Neuronal stem cell (in vitro differentiated cells): ENCODE measurements at regions not wholly inside any gene's neighbourhood (a gene's known extent, or its start where the extent isn't known, plus 50 kb on each side); places are given as distances from the start of the nearest gene placed in this dataset.
"Not testable (repeated sequence)": the region's sequence is repeated elsewhere in the genome, so short reads cannot be mapped to it uniquely, and the experiment has no call there.

Experiments used
- DNase-seq: peaks from one replicate; pipeline ENCODE4 v3.0.0-alpha.2; 2013; ENCODE audit warnings: low spot score
- H2AFZ ChIP-seq: one replicate; pipeline ENCODE4 v1.6.1; 2013; ENCODE audit warnings: mild to moderate bottlenecking, low read length, inconsistent platforms
- H2AK5ac ChIP-seq: 2 replicates; pipeline ENCODE4 v1.6.1; 2013; ENCODE audit warnings: low read depth, mild to moderate bottlenecking, inconsistent platforms, low read length, moderate library complexity, mixed read lengths
- H2BK120ac ChIP-seq: 2 replicates; pipeline ENCODE4 v1.6.1; 2013; ENCODE audit warnings: low read depth, mild to moderate bottlenecking, inconsistent platforms, low read length, moderate library complexity, mixed read lengths
- H2BK12ac ChIP-seq: one replicate; pipeline ENCODE4 v1.6.1; 2013; ENCODE audit warnings: low read length, inconsistent platforms
- H2BK15ac ChIP-seq: 2 replicates; pipeline ENCODE4 v1.6.1; 2013; ENCODE audit warnings: mild to moderate bottlenecking, low read length, inconsistent platforms, mixed read lengths
- H2BK5ac ChIP-seq: one replicate; pipeline ENCODE4 v1.6.1; 2013; ENCODE audit warnings: inconsistent platforms, mild to moderate bottlenecking, low read length, moderate library complexity
- H3K14ac ChIP-seq: one replicate; pipeline ENCODE4 v1.6.1; 2013; ENCODE audit warnings: low read length, inconsistent platforms
- H3K18ac ChIP-seq: 2 replicates; pipeline ENCODE4 v1.6.1; 2013; ENCODE audit warnings: low read length, inconsistent platforms
- H3K23ac ChIP-seq: 2 replicates; pipeline ENCODE4 v1.6.1; 2013; ENCODE audit warnings: low read depth, mild to moderate bottlenecking, mixed read lengths, low read length, inconsistent platforms; ENCODE audit not compliant: poor library complexity
- H3K27ac ChIP-seq: replicated peaks from 3 replicates; pipeline ENCODE4 v1.5.1; 2013; ENCODE audit warnings: low read length, inconsistent platforms
- H3K27me3 ChIP-seq, 3 experiments: 2 replicates each; pipeline ENCODE4 v1.6.1; 2013; ENCODE audit warnings: low read length in 3 of 3, mild to moderate bottlenecking in 2 of 3, inconsistent platforms in 1 of 3, low read depth in 1 of 3, mixed read lengths in 1 of 3, moderate library complexity in 1 of 3; ENCODE audit not compliant: control insufficient read depth in 3 of 3, insufficient read depth in 3 of 3
- H3K36me3 ChIP-seq, 2 donors: replicated peaks in 1 of 2; 2 replicates each; pipeline ENCODE4 v1.6.1; 2013; ENCODE audit warnings: low read length in 2 of 2; ENCODE audit not compliant: control insufficient read depth in 2 of 2, insufficient read depth in 2 of 2
- H3K4ac ChIP-seq: 2 replicates; pipeline ENCODE4 v1.6.1; 2013; ENCODE audit warnings: inconsistent platforms, mild to moderate bottlenecking, low read length, moderate library complexity
- H3K4me1 ChIP-seq, 2 donors: 1 replicate in 1 of 2; 2 replicates in 1 of 2; pipeline ENCODE4 v1.6.1; 2013; ENCODE audit warnings: low read length in 2 of 2, low read depth in 1 of 2; ENCODE audit not compliant: control insufficient read depth in 2 of 2, insufficient read depth in 1 of 2
- H3K4me2 ChIP-seq: one replicate; pipeline ENCODE4 v1.6.1; 2013; ENCODE audit warnings: mild to moderate bottlenecking, low read length, inconsistent platforms; ENCODE audit not compliant: insufficient read depth, poor library complexity, severe bottlenecking
- H3K4me3 ChIP-seq, 2 donors: 2 replicates each; pipeline ENCODE4 v1.5.1; 2013; ENCODE audit warnings: low read length in 2 of 2, mild to moderate bottlenecking in 2 of 2, inconsistent platforms in 1 of 2, moderate library complexity in 1 of 2
- H3K79me1 ChIP-seq: one replicate; pipeline ENCODE4 v1.6.1; 2013; ENCODE audit warnings: low read depth, mild to moderate bottlenecking, inconsistent platforms, low read length, moderate library complexity
- H3K9ac ChIP-seq: one replicate; pipeline ENCODE4 v1.6.1; 2013; ENCODE audit warnings: mild to moderate bottlenecking, low read depth, low read length, inconsistent platforms; ENCODE audit not compliant: poor library complexity
- H3K9me3 ChIP-seq, 2 donors: replicated peaks in 1 of 2; 2 replicates each; pipeline versions ENCODE3 to v1.6.1; 2013; ENCODE audit warnings: low read length in 2 of 2, mild to moderate bottlenecking in 2 of 2, inconsistent platforms in 1 of 2, low read depth in 1 of 2, mixed read lengths in 1 of 2, moderate library complexity in 1 of 2; ENCODE audit not compliant: control insufficient read depth in 2 of 2, insufficient read depth in 1 of 2
- H4K8ac ChIP-seq: one replicate; pipeline ENCODE4 v1.6.1; 2013; ENCODE audit warnings: low read depth, mild to moderate bottlenecking, inconsistent platforms, low read length, moderate library complexity
- H4K91ac ChIP-seq: one replicate; pipeline ENCODE4 v1.6.1; 2013; ENCODE audit warnings: low read length, low read depth, mild to moderate bottlenecking, inconsistent platforms; ENCODE audit not compliant: poor library complexity
- WGBS, 2 donors: extraction: QIAGEN DNeasy Blood & Tissue Kit; methylation state at CpG; one replicate each; pipeline ENCODE4 v1.1.7; 2013; ENCODE audit warnings: missing lambda C conversion rate in 2 of 2, mixed read lengths in 1 of 2; ENCODE audit not compliant: insufficient read length in 2 of 2, insufficient replicate concordance in 1 of 2; ENCODE audit errors: extremely low coverage in 2 of 2; 5-methylcytosine and 5-hydroxymethylcytosine counted together

DNA sequence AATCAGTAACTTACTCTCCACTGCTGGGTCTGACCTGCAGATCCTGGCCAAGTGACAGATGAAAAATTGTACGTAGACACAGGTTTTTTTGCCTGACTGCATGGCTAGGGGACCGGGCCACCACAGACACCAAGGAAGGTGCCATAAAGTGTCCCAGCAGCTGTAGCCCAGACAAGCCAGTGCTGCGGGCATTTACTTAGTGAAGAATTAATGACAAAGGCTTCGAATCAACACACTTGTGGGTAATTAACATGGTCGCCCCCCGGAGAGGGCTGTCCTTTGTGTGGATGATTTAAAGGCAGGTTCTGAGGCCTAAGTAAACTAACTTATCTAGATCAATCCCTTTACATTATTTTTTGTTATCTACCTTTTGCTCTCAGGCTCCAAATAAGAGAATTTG is 1709.1 kb upstream of the LRRTM1 start:
- Histone ChIP-seq H3K23ac (peak overlapping the region; percentile 65), H2BK15ac (no peak overlapping the region), H3K4me3 (no peak overlapping the region), H3K4ac (no peak overlapping the region), H2BK5ac (no peak overlapping the region), H4K8ac (no peak overlapping the region), H2BK12ac (no peak overlapping the region), H3K27me3 (no peaks in the 10 kb centered on the region), H2BK120ac (no peak overlapping the region), H3K9me3 (no peaks in the 10 kb centered on the region), H3K79me1 (no peaks in the 10 kb centered on the region), H2AFZ (no peak overlapping the region), H3K14ac (no peak overlapping the region), H3K18ac (no peak overlapping the region), H3K36me3 (no peaks in the 10 kb centered on the region), H3K4me1 (peaks cover 0 to 2% of the 10 kb centered on the region in 2 donors), H4K91ac (no peak overlapping the region), H3K9ac (no peak overlapping the region), H3K27ac (no peak overlapping the region), H2AK5ac (no peak overlapping the region), H3K4me2 (no peak overlapping the region)
- DNase-seq = peak; percentile 2
- no CpG with 5 or more reads among the region's 6 CpGs for WGBS, 2 donors

DNA sequence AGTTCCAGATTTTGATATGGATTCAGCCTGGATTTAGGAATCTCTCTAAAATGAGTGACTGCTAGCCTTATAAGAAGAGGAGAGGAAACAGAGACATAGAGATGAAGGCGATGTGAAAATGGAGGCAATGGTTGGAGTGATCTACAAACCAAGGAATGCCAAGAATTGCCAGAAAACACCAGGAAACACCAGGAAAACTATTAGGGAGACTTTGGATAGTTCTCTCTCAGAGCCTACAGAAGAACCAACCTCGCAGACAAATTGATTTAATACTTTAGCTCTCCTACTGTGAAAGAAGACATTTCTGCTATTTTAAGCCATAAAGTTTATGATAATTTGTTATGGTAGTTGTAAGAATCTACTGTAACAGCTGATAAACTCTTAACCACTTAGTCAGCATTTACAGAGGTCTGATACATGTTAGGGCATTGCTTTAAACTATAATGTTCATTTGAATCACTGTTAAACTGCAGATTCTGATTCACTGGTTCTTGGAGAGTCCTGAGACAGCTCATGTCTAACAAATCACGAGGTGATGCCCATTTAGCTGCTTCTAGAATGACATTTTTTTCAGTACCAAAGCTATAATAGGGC is 1702.6 kb upstream of the LRRTM1 start:
- WGBS, 2 donors = no CpG with 5 or more reads among the region's 3 CpGs
- H3K36me3 ChIP-seq = no peaks in the 10 kb centered on the region
- no peak overlapping the region for H3K9ac ChIP-seq
- no peak overlapping the region for H3K4me2 ChIP-seq
- no peaks in the 10 kb centered on the region for H3K27me3 ChIP-seq
- no peak overlapping the region for H4K91ac ChIP-seq
- no peak overlapping the region for H2BK12ac ChIP-seq
- H2BK5ac ChIP-seq = no peak overlapping the region
- no peak overlapping the region for H3K23ac ChIP-seq
- no peak overlapping the region for H3K18ac ChIP-seq
- H2AFZ ChIP-seq = no peak overlapping the region
- no peak overlapping the region for H3K14ac ChIP-seq
- no peaks in the 10 kb centered on the region for H3K9me3 ChIP-seq
- no peak overlapping the region for H2BK120ac ChIP-seq
- no peaks in the 10 kb centered on the region for H3K79me1 ChIP-seq
- H2BK15ac ChIP-seq = no peak overlapping the region
- H3K4me3 ChIP-seq = no peak overlapping the region
- H3K27ac ChIP-seq = no peak overlapping the region
- no peak for DNase-seq
- no peak overlapping the region for H2AK5ac ChIP-seq
- H3K4me1 ChIP-seq = peaks cover 0 to 2% of the 10 kb centered on the region in 2 donors
- no peak overlapping the region for H3K4ac ChIP-seq
- H4K8ac ChIP-seq = no peak overlapping the region

DNA sequence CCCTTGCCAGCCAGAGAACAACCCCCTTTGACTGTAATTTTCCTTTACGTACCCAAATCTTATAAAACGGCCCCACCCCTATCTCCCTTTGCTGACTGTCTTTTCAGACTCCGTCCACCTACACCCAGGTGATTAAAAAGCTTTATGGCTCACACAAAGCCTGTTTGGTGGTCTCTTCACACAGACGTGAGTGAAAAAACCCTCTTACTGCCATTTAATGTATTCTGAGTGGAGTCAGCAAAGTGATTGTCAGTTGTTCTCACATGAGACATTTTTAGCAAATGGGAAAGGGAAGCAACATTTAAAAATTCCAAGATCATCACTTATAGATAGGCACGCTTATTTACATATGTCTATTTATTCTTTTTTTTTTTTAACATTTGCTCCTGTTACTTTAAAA is 1701.3 kb upstream of the LRRTM1 start:
- not testable (repeated sequence) for H3K14ac ChIP-seq, H3K4me3 ChIP-seq, DNase-seq, H3K9me3 ChIP-seq, H3K4me1 ChIP-seq, H2BK12ac ChIP-seq, H3K23ac ChIP-seq, H4K8ac ChIP-seq, H3K79me1 ChIP-seq, H3K18ac ChIP-seq, H3K27me3 ChIP-seq, H2BK15ac ChIP-seq, H2AFZ ChIP-seq, H4K91ac ChIP-seq, H3K9ac ChIP-seq, H3K4ac ChIP-seq, H3K4me2 ChIP-seq, H3K36me3 ChIP-seq, H2BK5ac ChIP-seq, H3K27ac ChIP-seq, H2AK5ac ChIP-seq, H2BK120ac ChIP-seq
- no CpG with 5 or more reads among the region's 5 CpGs for WGBS, 2 donors

DNA sequence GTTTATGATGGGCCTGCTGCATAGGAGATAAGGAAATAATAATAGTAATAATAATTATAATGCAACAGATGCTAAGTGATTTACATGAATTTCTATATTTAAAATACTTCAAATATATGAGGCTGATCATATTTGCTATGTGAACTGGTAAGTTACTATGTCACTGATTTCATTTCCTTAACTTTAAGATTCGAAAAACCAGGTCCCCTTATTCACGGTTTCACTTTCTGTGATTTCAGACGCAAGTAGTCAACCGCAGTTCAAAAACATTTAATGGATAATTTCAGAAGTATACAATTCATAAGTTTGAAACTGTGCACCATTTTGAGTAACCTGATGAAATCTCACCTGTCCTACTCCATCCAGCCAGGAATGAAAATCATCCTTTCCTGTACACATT is 1697.1 kb upstream of the LRRTM1 start:
- Histone ChIP-seq H3K14ac (no peak overlapping the region), H4K8ac (no peak overlapping the region), H3K23ac (no peak overlapping the region), H2BK15ac (no peak overlapping the region), H3K4me1 (peaks cover 0 to 2% of the 10 kb centered on the region in 2 donors), H2BK5ac (no peak overlapping the region), H4K91ac (no peak overlapping the region), H3K9ac (no peak overlapping the region), H3K18ac (no peak overlapping the region), H2BK12ac (no peak overlapping the region), H2BK120ac (no peak overlapping the region), H3K27me3 (no peaks in the 10 kb centered on the region), H2AK5ac (no peak overlapping the region), H3K36me3 (no peaks in the 10 kb centered on the region), H3K9me3 (no peaks in the 10 kb centered on the region), H3K4ac (no peak overlapping the region), H3K27ac (no peak overlapping the region), H3K4me3 (no peak overlapping the region), H2AFZ (no peak overlapping the region), H3K4me2 (no peak overlapping the region), H3K79me1 (no peaks in the 10 kb centered on the region)
- no CpG with 5 or more reads among the region's 4 CpGs for WGBS, 2 donors
- no peak for DNase-seq
